ENCODE measurements at regions not wholly inside any gene's neighbourhood (a gene's known extent, or its start where the extent isn't known, plus 50 kb on each side); places are given as distances from the start of the nearest gene placed in this dataset.

GRCh38 chr1:232568906-232569553, 60.9 kb downstream of the SIPA1L2 start:
- H3K4me1 ChIP-seq, result peaks cover 0 to 68% (median 16%) of the 10 kb centered on the region in 4 donors
- peak overlapping the region in 3 of 4 donors; percentile 25 to 55 (median 36) for H3K27ac ChIP-seq

GRCh38 chr1:232568331-232568852, 61.5 kb downstream of the SIPA1L2 start:
- Histone ChIP-seq H3K9me3 (no peaks in the 10 kb centered on the region), H3K36me3 (no peaks in the 10 kb centered on the region), H3K27me3 (no peaks in the 10 kb centered on the region), H3K4me3 (no peak overlapping the region), H3K27ac (peak overlapping the region in 1 of 4 donors; percentile 55), H3K4me1 (peaks cover 0 to 64% (median 16%) of the 10 kb centered on the region in 4 donors)
- TF ChIP-seq EP300 (IDR thresholded peaks at IDR 0.05) (no peak), POLR2A (IDR thresholded peaks at IDR 0.05) (no peak), CTCF (IDR thresholded peaks at IDR 0.05) (no peak)
- WGBS, 2 donors, result 74 to 82% methylated on average over 2 of the region's 2 CpGs
- no peak for DNase-seq (ENCODE audit: low spot score in 2 of 2)

More at GRCh38 chr1:232568906-232569553, 60.9 kb downstream of the SIPA1L2 start:
- H3K27me3 ChIP-seq, result no peaks in the 10 kb centered on the region
- no peak overlapping the region for H3K4me3 ChIP-seq
- DNase-seq (ENCODE audit: low spot score in 2 of 2), result no peak
- TF ChIP-seq EP300 (IDR thresholded peaks at IDR 0.05), result no peak
- no peak for TF ChIP-seq POLR2A (IDR thresholded peaks at IDR 0.05)
- TF ChIP-seq CTCF (IDR thresholded peaks at IDR 0.05), result no peak
- H3K9me3 ChIP-seq, result no peaks in the 10 kb centered on the region
- no peaks in the 10 kb centered on the region for H3K36me3 ChIP-seq
- 69% methylated on average over 9 of the region's 9 CpGs for WGBS, 2 donors

GRCh38 chr1:232566093-232566492, 63.8 kb downstream of the SIPA1L2 start:
- H3K4me1 ChIP-seq, result peaks cover 0 to 70% (median 16%) of the 10 kb centered on the region in 4 donors

GRCh38 chr1:232562855-232563510, 67.0 kb downstream of the SIPA1L2 start:
- Histone ChIP-seq H3K4me3 (no peak overlapping the region), H3K27me3 (no peaks in the 10 kb centered on the region), H3K27ac (no peak overlapping the region), H3K9me3 (no peaks in the 10 kb centered on the region), H3K36me3 (no peaks in the 10 kb centered on the region), H3K4me1 (peaks cover 0 to 57% (median 8%) of the 10 kb centered on the region in 4 donors)
- 68 to 86% methylated on average over 3 of the region's 3 CpGs for WGBS, 2 donors
- TF ChIP-seq EP300 (IDR thresholded peaks at IDR 0.05) (no peak), POLR2A (IDR thresholded peaks at IDR 0.05) (no peak), CTCF (IDR thresholded peaks at IDR 0.05) (no peak)
- no peak for DNase-seq (ENCODE audit: low spot score in 2 of 2)

More at GRCh38 chr1:232566093-232566492, 63.8 kb downstream of the SIPA1L2 start:
- no peak for TF ChIP-seq EP300 (IDR thresholded peaks at IDR 0.05)
- TF ChIP-seq CTCF (IDR thresholded peaks at IDR 0.05), result no peak
- TF ChIP-seq POLR2A (IDR thresholded peaks at IDR 0.05), result no peak
- Histone ChIP-seq H3K4me3 (no peak overlapping the region), H3K36me3 (no peaks in the 10 kb centered on the region), H3K27ac (no peak overlapping the region), H3K27me3 (no peaks in the 10 kb centered on the region), H3K9me3 (no peaks in the 10 kb centered on the region)
- DNase-seq (ENCODE audit: low spot score in 2 of 2), result no peak
- WGBS, 2 donors, result 44 to 59% methylated on average over 1 of the region's 1 CpG

GRCh38 chr1:232561381-232561780, 68.6 kb downstream of the SIPA1L2 start:
- no peak overlapping the region for H3K27ac ChIP-seq
- H3K4me3 ChIP-seq, result no peak overlapping the region
- 96% methylated on average over 2 of the region's 2 CpGs for WGBS, 2 donors
- H3K4me1 ChIP-seq, result peaks cover 0 to 51% (median 4%) of the 10 kb centered on the region in 4 donors
- TF ChIP-seq CTCF (IDR thresholded peaks at IDR 0.05), result no peak
- no peak for TF ChIP-seq EP300 (IDR thresholded peaks at IDR 0.05)
- TF ChIP-seq POLR2A (IDR thresholded peaks at IDR 0.05), result no peak
- no peaks in the 10 kb centered on the region for H3K27me3 ChIP-seq
- H3K9me3 ChIP-seq, result no peaks in the 10 kb centered on the region
- H3K36me3 ChIP-seq, result no peaks in the 10 kb centered on the region
- no peak for DNase-seq (ENCODE audit: low spot score in 2 of 2)
